Transverse colon (tissue), 4 donors: ENCODE measurements at regions not wholly inside any gene's neighbourhood (a gene's known extent, or its start where the extent isn't known, plus 50 kb on each side); places are given as distances from the start of the nearest gene placed in this dataset.

Experiments used
- DNase-seq: peaks from one replicate; pipeline ENCODE4 v3.0.0-alpha.2; 2019
- H3K27ac ChIP-seq, 4 donors: fragments of 200-600 bp; sonication (generic); 2 replicates each; pipeline ENCODE4 v1.5.1; 2016 to 2018; ENCODE audit warnings: inconsistent platforms in 4 of 4
- H3K27me3 ChIP-seq: fragments of 200-600 bp; sonication (generic); 2 replicates; pipeline ENCODE4 v1.5.1; 2017; ENCODE audit warnings: inconsistent platforms
- H3K36me3 ChIP-seq, 4 donors: fragments of 200-600 bp; sonication (generic); 2 replicates each; pipeline ENCODE4 v1.5.1; 2017 to 2019; ENCODE audit warnings: inconsistent platforms in 4 of 4
- H3K4me1 ChIP-seq, 4 donors: fragments of 200-600 bp; sonication (generic); 2 replicates each; pipeline ENCODE4 v1.5.1; 2017 to 2020; ENCODE audit warnings: inconsistent platforms in 4 of 4
- H3K4me3 ChIP-seq, 4 donors: fragments of 200-600 bp; sonication (generic); 1 replicate in 1 of 4; 2 replicates in 3 of 4; pipeline versions ENCODE4 v1.5.1 to v1.6.1; 2017 to 2019; ENCODE audit warnings: inconsistent platforms in 4 of 4
- H3K9me3 ChIP-seq, 2 donors: fragments of 200-600 bp; sonication (generic); 2 replicates each; pipeline ENCODE4 v1.5.1; 2017 to 2019; ENCODE audit warnings: inconsistent platforms in 2 of 2
- EP300 ChIP-seq: sonication (generic); formaldehyde crosslinking; IDR thresholded peaks from one replicate; pipeline ENCODE4 v1.6.1; 2017; ENCODE audit warnings: antibody characterized with exemption, low read depth
- POLR2A ChIP-seq: fragments of 450-650 bp; IDR thresholded peaks from one replicate; pipeline ENCODE4 v1.6.1; 2016; ENCODE audit warnings: antibody characterized with exemption, mild to moderate bottlenecking, moderate library complexity
- POLR2AphosphoS5 ChIP-seq, 3 donors: sonication (generic); formaldehyde crosslinking; IDR thresholded peaks; one replicate each; pipeline ENCODE4 v1.6.1; 2016; ENCODE audit warnings: antibody characterized with exemption in 3 of 3
- WGBS, 2 donors: methylation state at CpG; one replicate each; pipeline ENCODE4 v1.1.5; 2018; ENCODE audit warnings: low coverage in 1 of 2; 5-methylcytosine and 5-hydroxymethylcytosine counted together
- in situ Hi-C, 4 donors: fragments of 200-750 bp; cut with MboI; loops; one replicate each; pipeline versions ENCODE4 v1.15.0 to v1.15.1; 2017; ENCODE audit warnings: low sequenced_read_pairs in 3 of 4, low pct_ligation_motif_present in 1 of 4, low pct_unique_long_range_greater_than_20kb in 1 of 4
- intact Hi-C: fragments of 100-400 bp; cut with DNase I; formaldehyde crosslinking; loops from one replicate; pipeline ENCODE4 v1.15.1; 2023; ENCODE audit warnings: low total_unique reads
- TF ChIP-seq, protein P1 (sequence below), 5 experiments: fragments of 200-600 bp in 3 of 5; fragments of 450-650 bp in 2 of 5; sonication (generic) in 3 of 5; IDR thresholded peaks; 1 replicate in 2 of 5; 2 replicates in 3 of 5; pipeline ENCODE4 v1.5.1; 2016 to 2017; ENCODE audit warnings: antibody characterized with exemption in 5 of 5, inconsistent platforms in 3 of 5, mild to moderate bottlenecking in 2 of 5, moderate library complexity in 1 of 5

DNA sequence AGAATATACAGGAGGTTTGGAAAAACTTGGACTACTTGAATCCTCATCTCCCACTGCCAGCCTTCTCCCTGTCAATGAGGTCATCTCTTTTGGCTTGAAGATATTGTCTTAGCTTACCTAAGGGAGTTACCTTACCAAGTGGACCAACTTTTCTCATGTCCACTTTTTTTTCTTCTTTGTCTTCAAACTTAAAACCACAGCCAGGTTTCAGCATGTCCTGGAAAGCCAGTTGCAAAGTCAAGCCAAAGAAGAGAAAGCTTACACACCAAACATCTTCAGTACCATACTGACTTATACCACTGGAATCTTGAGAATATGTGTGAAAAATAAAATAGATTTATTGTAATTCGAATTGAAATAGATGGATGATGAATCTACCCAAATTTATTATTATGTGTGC is 520.5 kb downstream of the HTR7 start:
- Histone ChIP-seq H3K4me3 (no peak overlapping the region), H3K9me3 (no peaks in the 10 kb centered on the region), H3K27ac (no peak overlapping the region), H3K27me3 (no peaks in the 10 kb centered on the region), H3K36me3 (no peaks in the 10 kb centered on the region), H3K4me1 (no peaks in the 10 kb centered on the region)
- WGBS, 2 donors, result 42 to 58% methylated on average over 1 of the region's 1 CpG
- in situ Hi-C loops, result no loop called here
- DNase-seq, result no peak
- TF ChIP-seq POLR2A, result no peak
- TF ChIP-seq POLR2AphosphoS5 (IDR thresholded peaks at IDR 0.05), result no peak
- no peak for TF ChIP-seq EP300
- TF ChIP-seq, protein P1, sequence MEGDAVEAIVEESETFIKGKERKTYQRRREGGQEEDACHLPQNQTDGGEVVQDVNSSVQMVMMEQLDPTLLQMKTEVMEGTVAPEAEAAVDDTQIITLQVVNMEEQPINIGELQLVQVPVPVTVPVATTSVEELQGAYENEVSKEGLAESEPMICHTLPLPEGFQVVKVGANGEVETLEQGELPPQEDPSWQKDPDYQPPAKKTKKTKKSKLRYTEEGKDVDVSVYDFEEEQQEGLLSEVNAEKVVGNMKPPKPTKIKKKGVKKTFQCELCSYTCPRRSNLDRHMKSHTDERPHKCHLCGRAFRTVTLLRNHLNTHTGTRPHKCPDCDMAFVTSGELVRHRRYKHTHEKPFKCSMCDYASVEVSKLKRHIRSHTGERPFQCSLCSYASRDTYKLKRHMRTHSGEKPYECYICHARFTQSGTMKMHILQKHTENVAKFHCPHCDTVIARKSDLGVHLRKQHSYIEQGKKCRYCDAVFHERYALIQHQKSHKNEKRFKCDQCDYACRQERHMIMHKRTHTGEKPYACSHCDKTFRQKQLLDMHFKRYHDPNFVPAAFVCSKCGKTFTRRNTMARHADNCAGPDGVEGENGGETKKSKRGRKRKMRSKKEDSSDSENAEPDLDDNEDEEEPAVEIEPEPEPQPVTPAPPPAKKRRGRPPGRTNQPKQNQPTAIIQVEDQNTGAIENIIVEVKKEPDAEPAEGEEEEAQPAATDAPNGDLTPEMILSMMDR (IDR thresholded peaks at IDR 0.05), result no peak
- intact Hi-C loops, result no loop called here

DNA sequence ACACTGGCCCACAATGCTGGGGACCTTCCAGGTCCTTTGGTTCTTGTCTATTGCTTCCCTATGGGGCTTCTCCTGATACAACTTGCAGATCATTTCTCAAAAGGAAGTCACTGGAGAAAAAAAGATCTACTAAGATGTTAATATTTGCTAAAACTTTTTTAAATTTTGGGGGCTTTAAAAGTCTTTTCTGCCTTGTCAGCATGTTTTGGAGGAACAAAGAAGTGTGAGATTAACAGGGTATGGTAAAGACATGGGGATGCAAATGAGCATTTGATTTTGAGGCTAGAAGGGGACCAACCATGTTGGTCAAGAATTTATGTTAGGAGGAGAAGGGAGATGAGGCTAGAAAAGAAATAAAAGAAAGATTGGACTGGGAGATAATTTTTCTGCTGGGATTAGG is 515.4 kb downstream of the HTR7 start:
- H3K9me3 ChIP-seq, result no peaks in the 10 kb centered on the region
- intact Hi-C loops, result no loop called here
- TF ChIP-seq EP300 (no peak), POLR2AphosphoS5 (IDR thresholded peaks at IDR 0.05) (no peak), POLR2A (no peak)
- TF ChIP-seq, protein P1 (IDR thresholded peaks at IDR 0.05), result no peak
- H3K27me3 ChIP-seq, result no peaks in the 10 kb centered on the region
- H3K36me3 ChIP-seq, result no peaks in the 10 kb centered on the region
- H3K4me3 ChIP-seq, result no peak overlapping the region
- H3K4me1 ChIP-seq, result no peaks in the 10 kb centered on the region
- in situ Hi-C loops, result no loop called here
- DNase-seq, result no peak
- no peak overlapping the region for H3K27ac ChIP-seq

DNA sequence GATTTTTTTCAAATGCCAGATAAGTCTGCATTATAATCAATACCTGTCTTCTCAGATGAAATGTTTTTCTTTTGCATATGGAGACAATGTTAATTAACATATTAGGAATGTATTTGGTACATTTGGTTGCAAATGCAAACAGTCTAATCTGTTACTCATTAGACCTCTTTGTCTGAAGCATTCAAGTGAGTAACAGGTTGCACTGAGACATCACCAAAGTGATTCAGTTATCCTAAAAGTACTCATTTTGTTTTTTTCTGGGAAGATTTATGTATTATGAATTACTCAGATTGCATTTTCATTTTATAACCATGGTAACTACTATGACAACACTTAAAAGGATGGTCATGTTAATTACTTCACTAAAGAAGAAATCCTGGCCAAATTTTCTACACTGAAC is 513.6 kb downstream of the HTR7 start:
- in situ Hi-C loops, result no loop called here
- Histone ChIP-seq H3K27me3 (no peaks in the 10 kb centered on the region), H3K27ac (no peak overlapping the region), H3K4me1 (no peaks in the 10 kb centered on the region), H3K9me3 (no peaks in the 10 kb centered on the region), H3K4me3 (no peak overlapping the region), H3K36me3 (no peaks in the 10 kb centered on the region)
- intact Hi-C loops, result no loop called here
- DNase-seq, result no peak
- TF ChIP-seq POLR2AphosphoS5 (IDR thresholded peaks at IDR 0.05) (no peak), POLR2A (no peak), EP300 (no peak)
- TF ChIP-seq, protein P1 (IDR thresholded peaks at IDR 0.05), result no peak

DNA sequence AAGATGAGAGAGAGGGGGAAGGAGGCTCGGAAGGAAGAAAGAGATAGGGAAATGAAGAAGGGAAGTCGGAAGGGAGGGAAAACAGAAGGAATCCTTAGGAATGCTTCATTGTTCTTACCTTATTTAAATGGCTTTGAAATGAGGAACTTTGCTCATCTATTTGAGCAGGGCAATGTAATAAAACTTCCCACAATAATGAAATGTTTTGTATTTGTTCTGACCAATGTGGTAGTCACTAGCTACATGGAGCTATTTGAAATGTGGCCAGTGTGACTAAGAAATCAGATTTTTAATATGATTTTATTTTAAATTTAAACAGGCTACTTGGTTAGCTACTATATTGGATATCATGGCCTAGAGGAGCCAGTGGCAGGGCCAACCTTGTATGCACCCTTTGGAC is 510.6 kb downstream of the HTR7 start:
- Histone ChIP-seq H3K27ac (no peak overlapping the region), H3K4me1 (no peaks in the 10 kb centered on the region), H3K4me3 (no peak overlapping the region), H3K27me3 (no peaks in the 10 kb centered on the region), H3K9me3 (no peaks in the 10 kb centered on the region), H3K36me3 (no peaks in the 10 kb centered on the region)
- in situ Hi-C loops (no loop called here), intact Hi-C loops (loop anchor here (5.0 kb wide), 1 partner anchor 505 kb away; no protein-coding TSS in a partner anchor)
- TF ChIP-seq, protein P1 (IDR thresholded peaks at IDR 0.05), result no peak
- TF ChIP-seq EP300 (no peak), POLR2A (no peak), POLR2AphosphoS5 (IDR thresholded peaks at IDR 0.05) (no peak)
- WGBS, 2 donors, result 64 to 65% methylated on average over 2 of the region's 2 CpGs
- DNase-seq, result no peak
